ENCODE measurements at regions not wholly inside any gene's neighbourhood (a gene's known extent, or its start where the extent isn't known, plus 50 kb on each side); places are given as distances from the start of the nearest gene placed in this dataset.

- no peak for DNase-seq
These were observed 180.0 kb downstream of the CHD9NB start for GRCh38 chr16:52872731-52873130.

GRCh38 chr16:52871481-52871880 lies 181.2 kb downstream of the CHD9NB start:
- DNase-seq, result no peak

GRCh38 chr16:52869243-52869642 lies 183.5 kb downstream of the CHD9NB start:
- no peak for DNase-seq

GRCh38 chr16:52863000-52863399 lies 189.7 kb downstream of the CHD9NB start:
- no peak for DNase-seq

GRCh38 chr16:52861614-52862022 lies 191.1 kb downstream of the CHD9NB start:
- no peak for DNase-seq

- no peak for DNase-seq
These were observed 197.2 kb downstream of the CHD9NB start for GRCh38 chr16:52855463-52855862.

GRCh38 chr16:52852978-52853377 lies 199.7 kb downstream of the CHD9NB start:
- no peak for DNase-seq

GRCh38 chr16:52851211-52851740 lies 201.4 kb downstream of the CHD9NB start:
- DNase-seq, result no peak

- no peak for DNase-seq
These were observed 209.3 kb downstream of the CHD9NB start for GRCh38 chr16:52843381-52843780.

- no peak for DNase-seq
These were observed 215.4 kb downstream of the CHD9NB start for GRCh38 chr16:52837251-52837650.

- no peak for DNase-seq
These were observed 217.8 kb downstream of the CHD9NB start for GRCh38 chr16:52834736-52835465.

- no peak for DNase-seq
These were observed 219.9 kb downstream of the CHD9NB start for GRCh38 chr16:52832771-52833170.

- no peak for DNase-seq
These were observed 225.2 kb downstream of the CHD9NB start for GRCh38 chr16:52827456-52827855.

- no peak for DNase-seq
These were observed 226.8 kb downstream of the CHD9NB start for GRCh38 chr16:52825892-52826291.

- no peak for DNase-seq
These were observed 232.9 kb downstream of the CHD9NB start for GRCh38 chr16:52819808-52820207.

GRCh38 chr16:52819405-52819804 lies 233.3 kb downstream of the CHD9NB start:
- no peak for DNase-seq

- DNase-seq, result no peak
These were observed 235.0 kb downstream of the CHD9NB start for GRCh38 chr16:52817696-52818095.

GRCh38 chr16:52816993-52817392 lies 235.7 kb downstream of the CHD9NB start:
- no peak for DNase-seq

GRCh38 chr16:52812678-52813556 lies 239.8 kb downstream of the CHD9NB start:
- no peak for DNase-seq

- DNase-seq, result no peak
These were observed 247.0 kb downstream of the CHD9NB start for GRCh38 chr16:52805559-52806168.

GRCh38 chr16:52800432-52800831 lies 252.3 kb downstream of the CHD9NB start:
- DNase-seq, result no peak

- no peak for DNase-seq
These were observed 252.2 kb upstream of the TOX3 start for GRCh38 chr16:52799149-52799548.

GRCh38 chr16:52787709-52788108 lies 240.8 kb upstream of the TOX3 start:
- DNase-seq, result no peak
